HepG2 (cell line): ENCODE measurements at regions not wholly inside any gene's neighbourhood (a gene's known extent, or its start where the extent isn't known, plus 50 kb on each side); places are given as distances from the start of the nearest gene placed in this dataset.

Experiments used
- ATAC-seq: fragments of 200-7000 bp; cut with Tn5 transposase; 3 replicates; pipeline ENCODE4 v1.9.1; 2020; ENCODE audit warnings: mild to moderate bottlenecking, moderate library complexity
- BruUV-seq: library from RNA; stranded (reverse); fragments of 400-500 nt; replicated peaks from 2 replicates; lab custom pipeline; 2021; lab: Mats Ljungman, UMichigan
- CTCF ChIA-PET: fragments of 300-600 bp; formaldehyde crosslinking; extraction: SDS; loops from one replicate; lab custom pipeline; 2021; ENCODE audit warnings: low total read pairs, inconsistent platforms, low intra/inter-chr PET ratio; lab: Yijun Ruan, JAX
- POLR2A ChIA-PET: fragments of 350-600 bp; sonication (Branson Sonifier 250); formaldehyde crosslinking; loops from one replicate; lab custom pipeline; 2020; ENCODE audit warnings: antibody characterized with exemption, inconsistent platforms; lab: Yijun Ruan, JAX
- DNase-seq: peaks from one replicate; pipeline ENCODE4 v3.0.0-alpha.2; 2015; ENCODE audit warnings: low spot score
- FAIRE-seq: peaks from 3 replicates; lab custom pipeline; 2011; peaks lifted over from hg19 to GRCh38; lab: Jason Lieb, UNC
- H2AFZ ChIP-seq: one replicate; pipeline ENCODE4 v1.6.1; 2011; ENCODE audit warnings: low read length, inconsistent platforms
- H3K27ac ChIP-seq: fragments of 300-600 bp; 3 replicates; pipeline ENCODE4 v1.8.0; 2011; ENCODE audit warnings: mixed run types, mild to moderate bottlenecking, mixed read lengths, low read length, inconsistent platforms; ENCODE audit not compliant: insufficient read depth; ENCODE audit errors: extremely low read length
- H3K27me3 ChIP-seq, 2 experiments: fragments of 200-600 bp in 1 of 2; 2 replicates in 1 of 2; 3 replicates in 1 of 2; pipeline versions ENCODE4 v1.6.0 to v1.8.0; 2011; ENCODE audit warnings: low read length in 2 of 2, mild to moderate bottlenecking in 2 of 2, moderate library complexity in 2 of 2, inconsistent platforms in 1 of 2; ENCODE audit not compliant: insufficient read depth in 2 of 2, control insufficient read depth in 1 of 2
- H3K36me3 ChIP-seq, 2 experiments: fragments of 200-600 bp in 1 of 2; replicated peaks in 1 of 2; 2 replicates in 1 of 2; 3 replicates in 1 of 2; pipeline versions ENCODE4 v1.5.1 to v1.8.0; 2011; ENCODE audit warnings: low read length in 2 of 2, inconsistent platforms in 1 of 2; ENCODE audit not compliant: insufficient read depth in 2 of 2, control insufficient read depth in 1 of 2
- H3K4me1 ChIP-seq: 2 replicates; pipeline ENCODE4 v1.5.1; 2012; ENCODE audit warnings: low read length, inconsistent platforms; ENCODE audit not compliant: insufficient read depth
- H3K4me2 ChIP-seq: 2 replicates; pipeline ENCODE4 v1.6.0; 2011; ENCODE audit warnings: low read depth, low read length, inconsistent platforms
- H3K4me3 ChIP-seq, 3 experiments: fragments of 200-600 bp in 1 of 3; sonication (generic), shearing (Covaris generic) in 1 of 3; replicated peaks in 1 of 3; 2 replicates each; pipeline ENCODE4 v1.5.1; 2011 to 2016; ENCODE audit warnings: low read length in 3 of 3, inconsistent platforms in 2 of 3, low read depth in 2 of 3, mild to moderate bottlenecking in 2 of 3, control low read depth in 1 of 3, mixed read lengths in 1 of 3; ENCODE audit not compliant: insufficient read depth in 1 of 3
- H3K79me2 ChIP-seq: one replicate; pipeline ENCODE4 v1.6.1; 2011; ENCODE audit warnings: low read length, inconsistent platforms; ENCODE audit not compliant: insufficient read depth
- H3K9ac ChIP-seq: 2 replicates; pipeline ENCODE4 v1.6.0; 2011; ENCODE audit warnings: mild to moderate bottlenecking, low read depth, low read length, inconsistent platforms; ENCODE audit not compliant: insufficient read depth
- H3K9me3 ChIP-seq: 2 replicates; pipeline ENCODE4 v1.5.1; 2012; ENCODE audit warnings: mild to moderate bottlenecking, low read length
- H4K20me1 ChIP-seq: 2 replicates; pipeline ENCODE4 v1.6.0; 2011; ENCODE audit warnings: inconsistent platforms, mild to moderate bottlenecking, low read length, moderate library complexity; ENCODE audit not compliant: insufficient read depth
- CCAR2 ChIP-seq: fragments of 200-400 bp; formaldehyde crosslinking; optimal IDR thresholded peaks from 2 replicates; pipeline ENCODE3; 2018; ENCODE audit warnings: low read depth, mild to moderate bottlenecking, low read length, moderate library complexity
- FOXP1 ChIP-seq, 2 experiments: fragments of 450-650 bp in 1 of 2; IDR thresholded peaks; 2 replicates each; pipeline ENCODE4 v1.6.1; 2017 to 2018; ENCODE audit warnings: antibody characterized with exemption in 1 of 2
- GATA4 ChIP-seq: sonication (generic); IDR thresholded peaks from 2 replicates; pipeline ENCODE4 v1.6.1; 2016; ENCODE audit warnings: antibody characterized with exemption, low read depth, borderline replicate concordance
- HDAC1 ChIP-seq: sonication (generic); formaldehyde crosslinking; IDR thresholded peaks from 2 replicates; pipeline ENCODE4 v1.5.1; 2020; ENCODE audit warnings: mild to moderate bottlenecking, missing genetic modification reagents
- MTERF4 ChIP-seq: sonication (generic); formaldehyde crosslinking; IDR thresholded peaks from 2 replicates; pipeline ENCODE4 v1.8.0; 2023; ENCODE audit warnings: mild to moderate bottlenecking, missing genetic modification reagents
- MYC ChIP-seq: sonication (generic); formaldehyde crosslinking; IDR thresholded peaks from 2 replicates; pipeline ENCODE4 v1.9.0; 2021; ENCODE audit warnings: missing genetic modification reagents, borderline replicate concordance
- MYPOP ChIP-seq: sonication (generic); formaldehyde crosslinking; IDR thresholded peaks from 2 replicates; pipeline ENCODE4 v1.8.1; 2023; ENCODE audit warnings: mild to moderate bottlenecking, moderate library complexity, missing genetic modification reagents
- NAIF1 ChIP-seq: sonication (generic); formaldehyde crosslinking; IDR thresholded peaks from 2 replicates; pipeline ENCODE4 v1.5.0; 2020; ENCODE audit warnings: mild to moderate bottlenecking, missing genetic modification reagents, borderline replicate concordance
- NKX3-1 ChIP-seq: sonication (generic); formaldehyde crosslinking; IDR thresholded peaks from 2 replicates; pipeline ENCODE4 v1.5.0; 2020; ENCODE audit warnings: missing genetic modification reagents
- POLR2AphosphoS5 ChIP-seq: IDR thresholded peaks from 2 replicates; pipeline ENCODE4 v1.6.1; 2012; ENCODE audit warnings: low read depth, low read length
- RARG ChIP-seq: sonication (generic); formaldehyde crosslinking; IDR thresholded peaks from 2 replicates; pipeline ENCODE4 v1.4.0; 2020; ENCODE audit warnings: low read depth, mild to moderate bottlenecking, missing genetic modification reagents
- STAT6 ChIP-seq: sonication (generic); formaldehyde crosslinking; IDR thresholded peaks from 2 replicates; pipeline ENCODE4 v1.4.0; 2020; ENCODE audit warnings: missing genetic modification reagents, mild to moderate bottlenecking, borderline replicate concordance
- ZNF549 ChIP-seq: sonication (generic); formaldehyde crosslinking; IDR thresholded peaks from 2 replicates; pipeline ENCODE4 v1.5.0; 2020; ENCODE audit warnings: missing genetic modification reagents
- ZNF775 ChIP-seq: sonication (generic); formaldehyde crosslinking; IDR thresholded peaks from 2 replicates; pipeline ENCODE4 v1.4.0; 2020; ENCODE audit warnings: missing genetic modification reagents, mild to moderate bottlenecking, moderate library complexity, borderline replicate concordance
- WGBS: methylation state at CpG from one replicate; pipeline ENCODE4 v1.1.6; 2017; ENCODE audit warnings: low lambda C conversion rate; 5-methylcytosine and 5-hydroxymethylcytosine counted together
- in situ Hi-C: cut with HindIII; loops from 2 replicates; pipeline ENCODE4 v1.10.0; 2017; ENCODE audit warnings: low pct_unique_long_range_greater_than_20kb; ENCODE audit not compliant: extremely low pct_ligation_motif_present
- intact Hi-C: fragments of 100-400 bp; cut with micrococcal nuclease; formaldehyde crosslinking; loops from one replicate; pipeline ENCODE4 v1.10.0; 2022; ENCODE audit not compliant: unreplicated experiment
- TF ChIP-seq, protein P1 (sequence below): sonication (generic); formaldehyde crosslinking; IDR thresholded peaks from 2 replicates; pipeline ENCODE4 v1.5.0; 2020; ENCODE audit warnings: mild to moderate bottlenecking, missing genetic modification reagents, moderate library complexity

- TF ChIP-seq NKX3-1 (CRISPR knock-in tag) = no peak
- no peak for TF ChIP-seq GATA4
- no peak for TF ChIP-seq ZNF775 (CRISPR knock-in tag)
Measured at GRCh38 chr10:33627611-33628010, 293.1 kb upstream of the NRP1 start (continued).

- H3K36me3 ChIP-seq = no peaks in the 10 kb centered on the region
- H3K4me3 ChIP-seq = no peak overlapping the region
- WGBS = 7% methylated on average over 3 of the region's 3 CpGs
- peaks cover 0 to 7% of the 10 kb centered on the region in 2 experiments; a peak in 2 of 5 replicates for H3K27me3 ChIP-seq
- H3K4me1 ChIP-seq = no peaks in the 10 kb centered on the region
- POLR2A ChIA-PET = no interaction called here
- ATAC-seq (no peak), FAIRE-seq (no peak), DNase-seq (no peak)
- CTCF ChIA-PET = no interaction called here
- H3K27ac ChIP-seq = no peak overlapping the region
- intact Hi-C loops (no loop called here), in situ Hi-C loops (no loop called here)
- no TSS peak for BruUV-seq
- H2AFZ ChIP-seq = no peak overlapping the region
- H3K4me2 ChIP-seq = no peak overlapping the region
- H3K9ac ChIP-seq = no peak overlapping the region
- H3K9me3 ChIP-seq = no peaks in the 10 kb centered on the region
- no peaks in the 10 kb centered on the region for H3K79me2 ChIP-seq
- H4K20me1 ChIP-seq = no peaks in the 10 kb centered on the region
- no peak for TF ChIP-seq RARG (CRISPR knock-in tag)
- no peak for TF ChIP-seq MTERF4 (CRISPR knock-in tag)
- TF ChIP-seq, protein P1, sequence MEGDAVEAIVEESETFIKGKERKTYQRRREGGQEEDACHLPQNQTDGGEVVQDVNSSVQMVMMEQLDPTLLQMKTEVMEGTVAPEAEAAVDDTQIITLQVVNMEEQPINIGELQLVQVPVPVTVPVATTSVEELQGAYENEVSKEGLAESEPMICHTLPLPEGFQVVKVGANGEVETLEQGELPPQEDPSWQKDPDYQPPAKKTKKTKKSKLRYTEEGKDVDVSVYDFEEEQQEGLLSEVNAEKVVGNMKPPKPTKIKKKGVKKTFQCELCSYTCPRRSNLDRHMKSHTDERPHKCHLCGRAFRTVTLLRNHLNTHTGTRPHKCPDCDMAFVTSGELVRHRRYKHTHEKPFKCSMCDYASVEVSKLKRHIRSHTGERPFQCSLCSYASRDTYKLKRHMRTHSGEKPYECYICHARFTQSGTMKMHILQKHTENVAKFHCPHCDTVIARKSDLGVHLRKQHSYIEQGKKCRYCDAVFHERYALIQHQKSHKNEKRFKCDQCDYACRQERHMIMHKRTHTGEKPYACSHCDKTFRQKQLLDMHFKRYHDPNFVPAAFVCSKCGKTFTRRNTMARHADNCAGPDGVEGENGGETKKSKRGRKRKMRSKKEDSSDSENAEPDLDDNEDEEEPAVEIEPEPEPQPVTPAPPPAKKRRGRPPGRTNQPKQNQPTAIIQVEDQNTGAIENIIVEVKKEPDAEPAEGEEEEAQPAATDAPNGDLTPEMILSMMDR = no peak
- TF ChIP-seq ZNF549 (CRISPR knock-in tag) = no peak
- no peak for TF ChIP-seq STAT6 (CRISPR knock-in tag)
- TF ChIP-seq CCAR2 = no peak
- TF ChIP-seq MYC = no peak
- TF ChIP-seq NAIF1 (CRISPR knock-in tag) = no peak
- no peak for TF ChIP-seq MYPOP (CRISPR knock-in tag)
- TF ChIP-seq POLR2AphosphoS5 = no peak
- TF ChIP-seq FOXP1 (IDR thresholded peaks at IDR 0.05) = no peak
- TF ChIP-seq FOXP1 (CRISPR knock-in tag; IDR thresholded peaks at IDR 0.05) = no peak
- TF ChIP-seq HDAC1 (CRISPR knock-in tag) = no peak
Measured at GRCh38 chr10:33626798-33627466, 292.5 kb upstream of the NRP1 start.
